GM12878 (cell line): ENCODE measurements at regions not wholly inside any gene's neighbourhood (a gene's known extent, or its start where the extent isn't known, plus 50 kb on each side); places are given as distances from the start of the nearest gene placed in this dataset.

ENCODE experiments used
- ATAC-seq: fragments of 200-7000 bp; cut with Tn5 transposase; 3 replicates; pipeline ENCODE4 v1.9.1; 2020; ENCODE audit warnings: mild to moderate bottlenecking, moderate library complexity
- BruUV-seq: library from RNA; stranded (reverse); fragments of 400-500 nt; replicated peaks from 2 replicates; lab custom pipeline; 2021; lab: Mats Ljungman, UMichigan
- CTCF ChIA-PET: fragments of 300-600 bp; sonication (Branson Sonifier 250); formaldehyde crosslinking; extraction: SDS; loops from one replicate; lab custom pipeline; 2021; ENCODE audit warnings: inconsistent platforms; lab: Yijun Ruan, JAX
- POLR2A ChIA-PET: fragments of 350-600 bp; formaldehyde crosslinking; extraction: SDS; loops from one replicate; lab custom pipeline; 2021; ENCODE audit warnings: inconsistent platforms; lab: Charles Lee
- RAD21 ChIA-PET: fragments of 300-600 bp; sonication (Branson Sonifier 250); formaldehyde crosslinking; loops from one replicate; lab custom pipeline; 2023; ENCODE audit warnings: antibody characterized with exemption; ENCODE audit not compliant: unreplicated experiment; lab: Charles Lee
- SMC1A ChIA-PET: fragments of 300-600 bp; sonication (Branson Sonifier 250); formaldehyde crosslinking; loops from one replicate; lab custom pipeline; 2023; ENCODE audit not compliant: unreplicated experiment, uncharacterized antibody; lab: Charles Lee
- DNase-seq: peaks from one replicate; pipeline ENCODE4 v3.0.0-alpha.2; 2011; ENCODE audit warnings: low read depth, low spot score
- FAIRE-seq: peaks from 3 replicates; lab custom pipeline; 2011; peaks lifted over from hg19 to GRCh38; lab: Jason Lieb, UNC
- H2AFZ ChIP-seq: 2 replicates; pipeline ENCODE4 v1.6.0; 2011; ENCODE audit warnings: low read depth, low read length, control low read depth; ENCODE audit not compliant: control insufficient read depth
- H3K27ac ChIP-seq: 2 replicates; pipeline ENCODE4 v1.5.1; 2011; ENCODE audit warnings: control low read depth; ENCODE audit not compliant: control insufficient read depth, insufficient read depth
- H3K27me3 ChIP-seq, 2 experiments: replicated peaks in 1 of 2; 2 replicates each; pipeline versions ENCODE4 v1.6.0 to v1.6.1; 2011; ENCODE audit warnings: low read length in 1 of 2; ENCODE audit not compliant: control insufficient read depth in 2 of 2, insufficient read depth in 2 of 2
- H3K36me3 ChIP-seq, 2 experiments: 2 replicates each; pipeline ENCODE4 v1.5.1; 2011; ENCODE audit warnings: low read length in 1 of 2; ENCODE audit not compliant: control insufficient read depth in 2 of 2, insufficient read depth in 2 of 2
- H3K4me1 ChIP-seq: 2 replicates; pipeline ENCODE4 v1.6.1; 2011; ENCODE audit warnings: mild to moderate bottlenecking, low read length, moderate library complexity, mixed read lengths; ENCODE audit not compliant: control insufficient read depth, insufficient read depth
- H3K4me2 ChIP-seq: 2 replicates; pipeline ENCODE4 v1.6.0; 2011; ENCODE audit warnings: control low read depth; ENCODE audit not compliant: control insufficient read depth, insufficient read depth
- H3K4me3 ChIP-seq: fragments of 200-600 bp; sonication (generic); 2 replicates; pipeline ENCODE4 v1.5.1; 2016
- H3K79me2 ChIP-seq: 2 replicates; pipeline ENCODE4 v1.6.0; 2011; ENCODE audit warnings: low read length; ENCODE audit not compliant: control insufficient read depth, insufficient read depth
- H3K9ac ChIP-seq: 2 replicates; pipeline ENCODE4 v1.8.0; 2011; ENCODE audit warnings: low read length, control low read depth, mixed read lengths; ENCODE audit not compliant: control insufficient read depth, insufficient read depth
- H3K9me3 ChIP-seq: replicated peaks from 3 replicates; pipeline ENCODE4 v1.5.1; 2011; ENCODE audit warnings: mild to moderate bottlenecking, low read length; ENCODE audit not compliant: control insufficient read depth, insufficient read depth
- H4K20me1 ChIP-seq: 2 replicates; pipeline ENCODE4 v1.6.0; 2011; ENCODE audit not compliant: control insufficient read depth, insufficient read depth
- ETV6 ChIP-seq, 2 experiments: fragments of 450-650 bp in 1 of 2; IDR thresholded peaks in 1 of 2; conservative IDR thresholded peaks in 1 of 2; 2 replicates each; pipeline ENCODE4 v1.6.1; 2014; ENCODE audit warnings: antibody characterized with exemption in 1 of 2, borderline replicate concordance in 1 of 2, low read depth in 1 of 2, mild to moderate bottlenecking in 1 of 2, moderate library complexity in 1 of 2
- GABPA ChIP-seq: IDR thresholded peaks from 2 replicates; pipeline ENCODE4 v1.6.1; 2014; ENCODE audit warnings: antibody characterized with exemption, low read depth, mild to moderate bottlenecking, inconsistent platforms
- KLF5 ChIP-seq: fragments of 450-650 bp; IDR thresholded peaks from 2 replicates; pipeline ENCODE4 v1.6.1; 2014; ENCODE audit warnings: mild to moderate bottlenecking; ENCODE audit not compliant: partially characterized antibody
- MEF2A ChIP-seq: IDR thresholded peaks from 2 replicates; pipeline ENCODE4 v1.6.1; 2011; ENCODE audit warnings: low read depth, mild to moderate bottlenecking, low read length, moderate library complexity; ENCODE audit not compliant: insufficient read depth
- SREBF1 ChIP-seq: IDR thresholded peaks from 2 replicates; pipeline ENCODE4 v1.6.1; 2012; ENCODE audit warnings: mild to moderate bottlenecking, low read length
- STAT1 ChIP-seq: fragments of 450-650 bp; conservative IDR thresholded peaks from 2 replicates; pipeline ENCODE4 v1.6.1; 2014; ENCODE audit warnings: antibody characterized with exemption, mild to moderate bottlenecking
- TARDBP ChIP-seq: IDR thresholded peaks from 2 replicates; pipeline ENCODE4 v1.6.1; 2016; ENCODE audit warnings: borderline replicate concordance
- TCF3 ChIP-seq: IDR thresholded peaks from 2 replicates; pipeline ENCODE4 v1.6.1; 2012; ENCODE audit warnings: low read depth, mild to moderate bottlenecking, low read length, borderline replicate concordance; ENCODE audit not compliant: insufficient read depth
- ZNF207 ChIP-seq: fragments of 450-650 bp; IDR thresholded peaks from 2 replicates; pipeline ENCODE4 v1.6.1; 2014; ENCODE audit warnings: antibody characterized with exemption, mild to moderate bottlenecking, borderline replicate concordance
- ZNF274 ChIP-seq: IDR thresholded peaks from one replicate; pipeline ENCODE4 v1.8.0; 2011; ENCODE audit not compliant: insufficient read length, insufficient read depth
- ZSCAN29 ChIP-seq: fragments of 450-650 bp; IDR thresholded peaks from 2 replicates; pipeline ENCODE4 v1.6.1; 2017; ENCODE audit warnings: mild to moderate bottlenecking, moderate library complexity
- WGBS: methylation state at CpG from one replicate; pipeline ENCODE4 v1.1.6; 2016; ENCODE audit warnings: low lambda C conversion rate; ENCODE audit not compliant: insufficient replicate concordance, insufficient coverage; ENCODE audit errors: missing lambda C conversion rate; 5-methylcytosine and 5-hydroxymethylcytosine counted together
- in situ Hi-C: fragments of 300-500 bp; cut with MboI; formaldehyde crosslinking; loops from 9 replicates; pipeline ENCODE4 v1.14.3; 2018; ENCODE audit warnings: mixed read lengths
- intact Hi-C: fragments of 100-400 bp; cut with micrococcal nuclease; formaldehyde crosslinking; loops from one replicate; pipeline ENCODE4 v1.14.2; 2022; ENCODE audit not compliant: unreplicated experiment
- TF ChIP-seq, protein P1 (sequence below): IDR thresholded peaks from 2 replicates; pipeline ENCODE4 v1.6.1; 2011; ENCODE audit warnings: low read depth, low read length, improper control_type of control experiment, borderline replicate concordance
- TF ChIP-seq, protein P2 (sequence below), 3 experiments: IDR thresholded peaks in 2 of 3; conservative IDR thresholded peaks in 1 of 3; 2 replicates each; pipeline ENCODE4 v1.5.1; 2011; ENCODE audit warnings: low read depth in 3 of 3, low read length in 3 of 3, mild to moderate bottlenecking in 3 of 3, control low read depth in 2 of 3, moderate library complexity in 2 of 3, inconsistent platforms in 1 of 3, mixed read lengths in 1 of 3; ENCODE audit not compliant: control insufficient read depth in 2 of 3, insufficient read depth in 1 of 3; ENCODE audit errors: extremely low read depth in 1 of 3
- TF ChIP-seq, protein P3 (sequence below): IDR thresholded peaks from 2 replicates; pipeline ENCODE4 v1.6.1; 2011; ENCODE audit warnings: mild to moderate bottlenecking, low read depth, low read length, moderate library complexity; ENCODE audit not compliant: insufficient replicate concordance

DNA sequence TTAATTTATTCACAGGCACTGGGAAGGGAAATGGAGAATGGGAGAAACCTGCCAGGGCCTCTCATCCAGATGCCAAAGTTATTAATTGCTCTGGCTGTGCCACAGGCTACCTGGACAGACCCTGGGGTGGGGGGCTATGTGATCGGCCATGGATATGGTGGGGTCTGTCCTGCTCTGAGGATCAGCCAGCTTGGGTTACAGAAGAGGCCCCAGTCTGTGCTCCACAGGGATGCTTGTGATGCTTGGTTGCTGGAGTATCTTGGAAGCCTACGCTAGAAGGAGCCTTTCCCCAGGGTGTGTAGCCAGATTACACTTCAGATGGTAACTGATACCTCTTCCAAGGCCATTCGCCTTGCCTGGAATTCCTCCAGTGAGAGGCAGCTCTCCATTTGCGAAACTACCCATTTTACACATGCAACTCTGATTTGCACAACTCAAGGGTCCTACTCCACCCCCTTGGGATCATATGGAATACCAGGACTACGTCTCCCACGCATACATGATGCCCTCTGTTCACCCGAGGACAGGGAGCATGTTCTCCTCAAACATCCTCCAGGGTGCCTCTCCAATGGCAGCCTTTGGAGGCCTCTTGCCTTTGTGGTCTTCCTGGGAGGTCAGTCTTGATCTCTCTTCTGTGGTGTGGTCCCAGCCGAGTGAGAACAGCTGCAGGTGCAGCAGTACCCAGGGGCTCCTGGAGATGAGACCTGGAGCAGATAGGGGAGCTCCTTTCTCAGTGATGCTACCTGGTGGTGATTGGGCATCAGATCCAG is 186.6 kb upstream of the TSHZ3 start:
- Histone ChIP-seq H3K27me3 (no peaks in the 10 kb centered on the region), H3K9me3 (no peaks in the 10 kb centered on the region; the same call in 2 of the 3 replicates), H3K4me2 (no peak overlapping the region), H3K9ac (no peak overlapping the region), H4K20me1 (no peaks in the 10 kb centered on the region), H3K27ac (no peak overlapping the region), H3K79me2 (no peaks in the 10 kb centered on the region), H3K4me3 (no peak overlapping the region), H3K36me3 (no peaks in the 10 kb centered on the region), H3K4me1 (no peaks in the 10 kb centered on the region), H2AFZ (no peak overlapping the region)
- ChIA-PET CTCF (no interaction called here), POLR2A (no interaction called here), RAD21 (no interaction called here), SMC1A (no interaction called here)
- TF ChIP-seq TCF3 (no peak), ZNF207 (no peak), ZSCAN29 (no peak), TARDBP (no peak)
- FAIRE-seq: no peak
- DNase-seq: no peak
- intact Hi-C loops (no loop called here), in situ Hi-C loops (no loop called here)
- no TSS peak for BruUV-seq
- no peak for ATAC-seq
- WGBS: 0% methylated on average over 8 of the region's 8 CpGs

DNA sequence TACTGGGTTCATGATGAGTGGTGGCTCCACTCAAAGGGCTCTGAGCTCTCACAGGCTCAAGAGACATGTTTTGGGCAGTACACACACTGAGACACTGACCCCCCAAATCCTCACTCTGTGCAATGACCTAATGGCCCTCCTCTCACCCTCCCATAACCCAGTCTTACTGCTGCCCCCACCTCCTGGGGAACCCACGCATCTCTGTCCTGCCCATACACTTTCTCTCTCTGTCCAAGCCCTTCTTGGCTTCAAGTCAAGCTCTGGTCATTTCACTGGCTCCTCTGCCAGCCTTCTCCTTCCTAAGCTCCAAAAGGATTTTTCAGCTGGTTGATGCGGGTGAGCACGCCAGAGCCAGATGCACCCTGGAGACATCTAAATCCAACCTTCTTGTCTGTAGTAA is 187.9 kb upstream of the TSHZ3 start:
- Histone ChIP-seq H3K27ac (no peak overlapping the region), H3K9me3 (no peaks in the 10 kb centered on the region; the same call in 2 of the 3 replicates), H3K4me1 (no peaks in the 10 kb centered on the region), H2AFZ (no peak overlapping the region), H3K27me3 (no peaks in the 10 kb centered on the region), H3K4me2 (no peak overlapping the region), H4K20me1 (no peaks in the 10 kb centered on the region), H3K36me3 (no peaks in the 10 kb centered on the region), H3K79me2 (no peaks in the 10 kb centered on the region), H3K4me3 (no peak overlapping the region), H3K9ac (no peak overlapping the region)
- ChIA-PET RAD21 (no interaction called here), CTCF (no interaction called here), SMC1A (no interaction called here), POLR2A (no interaction called here)
- in situ Hi-C loops: no loop called here
- no peak for DNase-seq
- BruUV-seq: no TSS peak
- 23% methylated on average over 3 of the region's 3 CpGs for WGBS
- no peak for FAIRE-seq
- ATAC-seq: no peak
- intact Hi-C loops: no loop called here
- TF ChIP-seq ZNF274 (no peak), MEF2A (no peak), SREBF1 (no peak), ETV6 (conservative IDR thresholded peaks at IDR 0.05 in 1 of 2, IDR thresholded peaks at IDR 0.05 in 1 of 2; ENCODE audit: borderline replicate concordance in 1 of 2, low read depth in 1 of 2) (no peak), STAT1 (no peak), KLF5 (no peak), GABPA (no peak)
- TF ChIP-seq, protein P1, sequence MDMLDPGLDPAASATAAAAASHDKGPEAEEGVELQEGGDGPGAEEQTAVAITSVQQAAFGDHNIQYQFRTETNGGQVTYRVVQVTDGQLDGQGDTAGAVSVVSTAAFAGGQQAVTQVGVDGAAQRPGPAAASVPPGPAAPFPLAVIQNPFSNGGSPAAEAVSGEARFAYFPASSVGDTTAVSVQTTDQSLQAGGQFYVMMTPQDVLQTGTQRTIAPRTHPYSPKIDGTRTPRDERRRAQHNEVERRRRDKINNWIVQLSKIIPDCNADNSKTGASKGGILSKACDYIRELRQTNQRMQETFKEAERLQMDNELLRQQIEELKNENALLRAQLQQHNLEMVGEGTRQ: no peak
- TF ChIP-seq, protein P2, sequence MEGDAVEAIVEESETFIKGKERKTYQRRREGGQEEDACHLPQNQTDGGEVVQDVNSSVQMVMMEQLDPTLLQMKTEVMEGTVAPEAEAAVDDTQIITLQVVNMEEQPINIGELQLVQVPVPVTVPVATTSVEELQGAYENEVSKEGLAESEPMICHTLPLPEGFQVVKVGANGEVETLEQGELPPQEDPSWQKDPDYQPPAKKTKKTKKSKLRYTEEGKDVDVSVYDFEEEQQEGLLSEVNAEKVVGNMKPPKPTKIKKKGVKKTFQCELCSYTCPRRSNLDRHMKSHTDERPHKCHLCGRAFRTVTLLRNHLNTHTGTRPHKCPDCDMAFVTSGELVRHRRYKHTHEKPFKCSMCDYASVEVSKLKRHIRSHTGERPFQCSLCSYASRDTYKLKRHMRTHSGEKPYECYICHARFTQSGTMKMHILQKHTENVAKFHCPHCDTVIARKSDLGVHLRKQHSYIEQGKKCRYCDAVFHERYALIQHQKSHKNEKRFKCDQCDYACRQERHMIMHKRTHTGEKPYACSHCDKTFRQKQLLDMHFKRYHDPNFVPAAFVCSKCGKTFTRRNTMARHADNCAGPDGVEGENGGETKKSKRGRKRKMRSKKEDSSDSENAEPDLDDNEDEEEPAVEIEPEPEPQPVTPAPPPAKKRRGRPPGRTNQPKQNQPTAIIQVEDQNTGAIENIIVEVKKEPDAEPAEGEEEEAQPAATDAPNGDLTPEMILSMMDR (IDR thresholded peaks at IDR 0.05 in 2 of 3, conservative IDR thresholded peaks at IDR 0.05 in 1 of 3; ENCODE audit: control insufficient read depth in 2 of 3, extremely low read depth in 1 of 3, insufficient read depth in 1 of 3, low read depth in 3 of 3, low read length in 3 of 3): no peak
- TF ChIP-seq, protein P3, sequence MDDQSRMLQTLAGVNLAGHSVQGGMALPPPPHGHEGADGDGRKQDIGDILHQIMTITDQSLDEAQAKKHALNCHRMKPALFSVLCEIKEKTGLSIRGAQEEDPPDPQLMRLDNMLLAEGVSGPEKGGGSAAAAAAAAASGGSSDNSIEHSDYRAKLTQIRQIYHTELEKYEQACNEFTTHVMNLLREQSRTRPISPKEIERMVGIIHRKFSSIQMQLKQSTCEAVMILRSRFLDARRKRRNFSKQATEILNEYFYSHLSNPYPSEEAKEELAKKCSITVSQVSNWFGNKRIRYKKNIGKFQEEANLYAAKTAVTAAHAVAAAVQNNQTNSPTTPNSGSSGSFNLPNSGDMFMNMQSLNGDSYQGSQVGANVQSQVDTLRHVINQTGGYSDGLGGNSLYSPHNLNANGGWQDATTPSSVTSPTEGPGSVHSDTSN: no peak
